GM19239 (cell line): ENCODE measurements at regions not wholly inside any gene's neighbourhood (a gene's known extent, or its start where the extent isn't known, plus 50 kb on each side); places are given as distances from the start of the nearest gene placed in this dataset.
A peak's percentile ranks its signal among the peaks of the same experiment; 100 is the strongest.

ENCODE experiments used
- DNase-seq: peaks from one replicate; pipeline ENCODE4 v3.0.0; 2011; ENCODE audit warnings: low spot score; ENCODE audit not compliant: insufficient read length
- FAIRE-seq: peaks from 2 replicates; lab custom pipeline; 2011; peaks lifted over from hg19 to GRCh38; lab: Jason Lieb, UNC

DNA sequence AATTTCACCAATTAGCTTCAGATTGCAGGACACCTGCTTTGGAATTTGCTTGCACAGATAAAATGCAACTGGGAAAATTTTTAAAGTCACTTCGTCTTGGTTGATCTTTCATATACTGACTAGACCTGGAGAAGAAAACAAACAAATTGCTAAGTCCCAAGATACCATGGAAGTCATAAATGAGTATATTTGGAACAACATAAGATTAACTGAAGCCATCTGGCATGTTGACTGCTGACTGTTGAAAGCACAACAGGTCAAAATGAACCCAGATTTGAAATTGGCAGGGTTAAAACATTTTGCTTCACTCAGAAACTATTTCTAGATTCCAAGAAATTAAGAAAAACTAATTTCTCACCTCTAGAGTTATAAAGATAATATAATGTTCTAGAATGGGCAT, 470.7 kb downstream of the LPIN1 start:
- DNase-seq = no peak
- FAIRE-seq = no peak

- no peak for FAIRE-seq
- DNase-seq = no peak
Measured at GRCh38 chr2:12219761-12220160, 473.3 kb downstream of the LPIN1 start.

DNA sequence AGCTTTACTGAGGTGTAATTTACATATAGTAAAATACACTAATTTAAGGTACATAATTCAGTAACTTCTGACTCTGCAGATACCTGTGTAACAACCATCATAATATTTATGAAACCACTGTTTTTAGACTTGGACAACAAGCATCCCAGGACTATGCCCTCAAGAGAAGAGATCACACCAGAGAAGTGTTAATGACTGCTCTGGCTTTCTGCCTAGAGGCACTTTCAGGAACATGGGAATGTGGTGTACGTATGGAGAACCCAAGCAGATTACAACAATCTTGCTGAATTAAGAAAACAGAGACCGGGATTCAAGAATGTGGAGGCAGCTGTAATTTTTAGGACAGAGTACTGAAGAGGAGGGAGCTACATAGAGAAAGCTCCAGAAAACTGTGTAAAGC, 475.2 kb downstream of the LPIN1 start:
- DNase-seq (no peak), FAIRE-seq (no peak)

DNA sequence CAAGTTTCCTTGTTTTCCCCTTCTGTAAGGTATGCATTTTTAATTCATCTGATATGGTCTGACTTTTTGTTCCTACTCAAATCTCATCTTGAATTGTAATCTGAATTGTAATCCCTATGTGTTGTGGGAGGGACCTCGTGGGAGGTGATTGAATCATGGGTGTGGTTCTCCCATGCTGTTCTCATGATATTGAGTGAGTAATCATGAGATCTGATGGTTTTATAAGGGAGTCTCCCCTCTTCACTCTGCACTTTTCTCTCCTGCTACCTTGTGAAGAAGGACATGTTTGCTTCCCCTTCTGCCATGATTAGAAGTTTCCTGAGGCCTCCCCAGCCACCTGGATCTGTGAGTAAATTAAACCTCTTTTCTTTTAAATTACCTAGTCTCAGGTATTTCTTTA, 476.1 kb downstream of the LPIN1 start:
- no peak for FAIRE-seq
- DNase-seq = no peak

GRCh38 chr2:12223732-12224131, 477.3 kb downstream of the LPIN1 start:
- FAIRE-seq (no peak), DNase-seq (no peak)

GRCh38 chr2:12226653-12227052, 480.2 kb downstream of the LPIN1 start:
- FAIRE-seq = no peak
- no peak for DNase-seq

- DNase-seq (no peak), FAIRE-seq (no peak)
Measured at GRCh38 chr2:12227941-12228608, 481.6 kb downstream of the LPIN1 start.

DNA sequence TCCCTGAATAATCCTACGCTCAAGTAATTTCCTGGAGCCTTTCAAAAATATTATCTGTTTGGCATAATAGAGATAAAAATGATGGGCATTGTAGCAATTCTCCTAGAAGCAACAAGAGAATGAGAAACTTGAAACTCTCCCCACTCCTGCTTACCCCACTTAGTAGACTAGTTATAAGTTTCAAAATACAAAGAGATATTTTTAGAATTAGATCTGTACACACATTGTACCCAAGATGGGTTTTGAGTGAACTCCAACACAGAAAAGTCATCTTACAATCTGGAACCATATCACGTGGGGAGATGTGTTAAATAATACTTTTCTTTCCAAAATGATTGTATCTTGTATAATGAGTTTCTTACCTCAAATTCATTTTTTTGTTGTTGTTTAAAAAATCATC, 484.9 kb downstream of the LPIN1 start:
- DNase-seq (no peak), FAIRE-seq (no peak)

DNA sequence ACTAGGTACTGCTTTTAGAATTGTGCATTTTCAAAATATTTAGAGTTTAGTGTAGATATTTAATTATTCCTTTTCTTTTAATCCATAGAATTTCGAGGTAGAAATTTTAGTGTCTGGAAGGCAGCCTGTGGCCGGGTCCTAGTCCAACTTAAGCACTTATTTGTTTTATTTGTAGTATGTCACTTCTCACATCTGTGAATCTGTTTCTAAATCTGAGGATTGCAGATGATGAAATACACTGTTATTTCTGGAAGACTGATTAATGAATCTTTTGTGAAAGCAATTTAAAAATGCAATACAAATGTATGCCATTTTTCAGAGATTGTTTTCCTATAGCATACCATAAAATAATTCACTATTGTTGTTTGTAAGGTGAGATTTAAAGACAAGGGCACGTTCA, 483.9 kb upstream of the TRIB2 start:
- FAIRE-seq (no peak), DNase-seq (no peak)

GRCh38 chr2:12236136-12236844, 480.4 kb upstream of the TRIB2 start:
- FAIRE-seq (no peak), DNase-seq (no peak)

GRCh38 chr2:12240206-12240605, 476.5 kb upstream of the TRIB2 start:
- FAIRE-seq (no peak), DNase-seq (no peak)

DNA sequence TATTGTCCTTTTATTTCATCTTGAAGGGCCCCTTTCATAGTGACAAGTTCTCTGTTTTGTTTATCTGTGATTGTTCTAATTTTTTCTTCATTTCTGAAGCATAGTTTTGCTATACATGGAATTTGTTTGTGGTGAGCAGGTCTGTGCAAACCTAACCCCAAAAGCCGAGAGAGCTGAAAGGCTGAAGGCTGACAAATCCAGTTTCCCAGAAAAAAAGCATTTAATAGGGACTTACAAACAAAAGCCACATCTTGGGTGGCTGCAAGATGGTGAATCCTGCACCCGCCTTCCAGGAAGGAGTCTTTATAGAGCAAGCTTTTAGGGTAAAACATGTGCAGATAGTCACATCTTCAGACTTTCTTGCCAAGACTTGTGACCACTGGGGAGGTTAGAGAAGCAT, 473.4 kb upstream of the TRIB2 start:
- no peak for FAIRE-seq
- DNase-seq = no peak

GRCh38 chr2:12244070-12244469, 472.7 kb upstream of the TRIB2 start:
- FAIRE-seq (no peak), DNase-seq (no peak)

DNA sequence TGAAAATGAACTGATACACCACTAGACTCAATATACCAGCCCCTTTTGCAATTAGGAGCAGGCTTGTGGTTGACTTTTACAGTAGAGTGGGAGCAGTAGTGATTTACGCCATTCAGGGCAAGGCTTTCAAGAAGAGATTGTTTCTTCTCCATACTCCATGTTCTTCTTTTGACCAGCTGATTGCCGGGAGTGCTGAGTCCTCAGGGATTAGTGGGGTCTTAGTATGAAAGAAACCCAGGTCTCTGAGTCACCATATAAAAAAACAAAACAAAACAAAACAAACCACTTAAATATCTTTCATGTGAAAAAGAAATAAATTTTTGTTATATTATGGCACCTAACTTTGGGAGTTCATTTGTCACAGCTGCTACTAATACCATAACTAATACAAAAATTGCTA, 465.6 kb upstream of the TRIB2 start:
- DNase-seq = no peak
- no peak for FAIRE-seq

- FAIRE-seq (no peak), DNase-seq (no peak)
Measured at GRCh38 chr2:12251749-12252148, 465.0 kb upstream of the TRIB2 start.

DNA sequence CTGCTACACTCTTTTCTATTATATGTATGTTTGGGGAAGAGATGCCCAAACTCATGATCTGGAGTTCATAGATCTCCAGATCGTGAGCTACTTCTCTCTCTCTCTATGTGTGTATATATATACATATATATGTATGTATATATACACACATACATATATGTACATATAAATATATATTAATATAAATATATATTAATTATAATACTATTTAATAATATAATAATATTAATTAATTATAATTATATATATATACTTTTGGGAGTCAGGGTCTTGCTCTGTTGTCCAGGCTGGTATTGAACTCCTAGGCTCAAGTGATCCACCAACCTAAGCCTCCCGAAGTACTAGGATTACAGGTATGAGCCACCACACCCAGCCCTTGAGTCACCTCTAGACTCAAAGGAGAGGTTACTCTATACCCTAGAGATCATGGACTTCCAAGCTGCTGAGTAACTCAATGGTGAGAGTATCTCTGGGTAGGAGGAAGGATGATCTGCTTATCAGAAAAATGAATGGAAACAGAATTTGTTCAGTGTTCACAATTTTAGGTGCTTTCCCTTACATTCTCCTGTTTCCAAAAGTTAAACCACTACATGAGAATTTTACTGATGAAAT, 463.5 kb upstream of the TRIB2 start:
- FAIRE-seq (no peak), DNase-seq (no peak)

GRCh38 chr2:12254280-12254860, 462.4 kb upstream of the TRIB2 start:
- FAIRE-seq (no peak), DNase-seq (no peak)

- no peak for DNase-seq
- FAIRE-seq = no peak
Measured at GRCh38 chr2:12256206-12256605, 460.5 kb upstream of the TRIB2 start.

DNA sequence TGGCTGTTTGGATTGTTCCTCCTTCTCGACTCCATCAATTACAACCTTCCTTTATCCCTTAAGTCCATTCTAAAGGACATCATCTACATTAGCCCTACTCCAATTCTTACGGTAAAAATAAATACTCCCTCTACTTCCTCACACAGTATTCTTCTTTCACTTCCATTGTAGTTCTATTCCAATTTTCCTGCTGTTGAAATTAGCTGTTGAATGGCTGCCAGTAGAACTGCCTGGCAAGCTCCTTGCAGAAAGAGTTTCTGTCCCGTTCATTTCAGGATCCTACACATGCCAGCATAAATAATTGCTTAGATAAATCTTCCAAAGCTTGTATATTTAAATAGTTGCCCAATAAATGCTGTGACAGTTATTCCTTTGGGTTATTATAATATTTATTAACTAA, 459.3 kb upstream of the TRIB2 start:
- FAIRE-seq (no peak), DNase-seq (no peak)

DNA sequence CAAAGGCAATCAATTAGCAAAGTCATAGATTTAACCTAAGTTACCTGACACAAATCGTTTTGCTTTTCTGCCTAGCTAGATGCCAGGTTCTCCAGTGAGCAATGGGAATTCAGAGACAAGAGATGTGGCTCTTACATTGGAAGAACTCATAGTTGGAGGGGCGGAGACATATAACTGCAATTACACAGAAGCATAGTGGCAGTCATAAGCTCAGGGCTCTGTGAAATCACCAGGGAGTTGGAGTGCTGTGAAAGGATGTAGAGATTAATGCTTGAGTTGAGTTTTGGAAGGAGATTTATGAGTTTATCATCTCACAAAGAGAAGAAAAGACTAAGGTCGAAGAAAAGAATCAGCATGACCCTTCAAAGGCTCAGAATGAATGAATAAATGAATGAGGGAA, 457.2 kb upstream of the TRIB2 start:
- no peak for FAIRE-seq
- DNase-seq = no peak

- FAIRE-seq (peak; percentile 14), DNase-seq (no peak)
Measured at GRCh38 chr2:12261986-12262680, 454.6 kb upstream of the TRIB2 start.
